ENCODE measurements at regions not wholly inside any gene's neighbourhood (a gene's known extent, or its start where the extent isn't known, plus 50 kb on each side); places are given as distances from the start of the nearest gene placed in this dataset.

DNA sequence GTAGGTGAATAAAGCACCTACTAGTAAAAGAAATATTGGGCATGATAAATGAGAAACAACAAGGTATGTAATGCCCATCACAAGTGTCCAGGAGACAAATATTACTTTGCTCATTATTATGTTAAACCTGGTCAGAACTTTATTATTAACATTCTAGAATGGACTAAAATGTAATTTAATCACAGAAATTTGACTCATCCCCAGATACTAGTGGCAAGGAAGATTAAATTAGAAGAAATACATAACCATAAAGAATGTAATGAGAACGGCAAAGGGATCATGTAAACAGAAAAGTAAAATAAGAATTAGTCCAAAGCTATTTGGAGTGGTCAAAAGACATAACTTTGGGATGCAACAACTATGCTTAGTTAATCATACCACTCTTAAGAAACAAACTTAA lies 71.2 kb upstream of the STAC start:
- Histone ChIP-seq H3K4me1 (ENCODE audit: insufficient read depth, low read length, poor library complexity, severe bottlenecking) (no peaks in the 10 kb centered on the region), H2AFZ (ENCODE audit: low read length) (no peak overlapping the region), H3F3A (ENCODE audit: low read depth) (no peaks in the 10 kb centered on the region), H3K36me3 (ENCODE audit: insufficient read depth, low read length) (no peaks in the 10 kb centered on the region), H3K9ac (ENCODE audit: low read depth, low read length, poor library complexity, severe bottlenecking) (no peak overlapping the region), H3K4me2 (ENCODE audit: low read depth, low read length, poor library complexity, severe bottlenecking) (no peak overlapping the region), H3K27me3 (ENCODE audit: insufficient read depth, low read length, poor library complexity, severe bottlenecking) (no peaks in the 10 kb centered on the region), H3K79me2 (ENCODE audit: insufficient read depth, low read length) (no peaks in the 10 kb centered on the region), H3K9me2 (replicated peaks; ENCODE audit: low read depth, low read length) (no peaks in the 10 kb centered on the region), H3K4me3 (ENCODE audit: low read length, poor library complexity, severe bottlenecking) (no peak overlapping the region), H4K20me1 (ENCODE audit: insufficient read depth, low read length, poor library complexity, severe bottlenecking) (no peaks in the 10 kb centered on the region), H3K9me3 (ENCODE audit: insufficient read depth, low read depth, low read length) (no peaks in the 10 kb centered on the region)
- TF ChIP-seq, protein P1, sequence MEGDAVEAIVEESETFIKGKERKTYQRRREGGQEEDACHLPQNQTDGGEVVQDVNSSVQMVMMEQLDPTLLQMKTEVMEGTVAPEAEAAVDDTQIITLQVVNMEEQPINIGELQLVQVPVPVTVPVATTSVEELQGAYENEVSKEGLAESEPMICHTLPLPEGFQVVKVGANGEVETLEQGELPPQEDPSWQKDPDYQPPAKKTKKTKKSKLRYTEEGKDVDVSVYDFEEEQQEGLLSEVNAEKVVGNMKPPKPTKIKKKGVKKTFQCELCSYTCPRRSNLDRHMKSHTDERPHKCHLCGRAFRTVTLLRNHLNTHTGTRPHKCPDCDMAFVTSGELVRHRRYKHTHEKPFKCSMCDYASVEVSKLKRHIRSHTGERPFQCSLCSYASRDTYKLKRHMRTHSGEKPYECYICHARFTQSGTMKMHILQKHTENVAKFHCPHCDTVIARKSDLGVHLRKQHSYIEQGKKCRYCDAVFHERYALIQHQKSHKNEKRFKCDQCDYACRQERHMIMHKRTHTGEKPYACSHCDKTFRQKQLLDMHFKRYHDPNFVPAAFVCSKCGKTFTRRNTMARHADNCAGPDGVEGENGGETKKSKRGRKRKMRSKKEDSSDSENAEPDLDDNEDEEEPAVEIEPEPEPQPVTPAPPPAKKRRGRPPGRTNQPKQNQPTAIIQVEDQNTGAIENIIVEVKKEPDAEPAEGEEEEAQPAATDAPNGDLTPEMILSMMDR (conservative IDR thresholded peaks at IDR 0.05; ENCODE audit: low read length): no peak
- TF ChIP-seq EZH2phosphoT487 (IDR thresholded peaks at IDR 0.05; ENCODE audit: borderline replicate concordance): no peak

DNA sequence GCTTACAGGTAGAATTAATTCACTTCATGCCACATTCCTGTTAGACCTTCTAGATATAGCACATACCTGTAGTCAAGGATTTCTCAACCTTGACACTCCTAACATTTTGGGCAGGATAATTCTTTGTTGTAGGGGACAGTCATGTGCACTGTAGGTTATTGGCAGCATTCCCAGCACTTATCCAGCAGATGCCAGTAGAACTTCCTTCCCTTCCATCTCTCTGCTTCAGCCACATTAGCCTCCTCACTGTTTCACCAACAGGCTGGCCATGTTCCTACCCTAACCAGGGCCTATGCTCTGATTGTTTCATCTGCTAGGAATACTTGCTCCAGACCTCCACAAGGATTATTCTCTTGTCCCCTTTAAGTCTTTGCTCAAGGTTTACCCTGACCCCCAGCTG lies 68.0 kb upstream of the STAC start:
- H3K9me3 ChIP-seq (ENCODE audit: insufficient read depth, low read depth, low read length): no peaks in the 10 kb centered on the region
- H3K4me1 ChIP-seq (ENCODE audit: insufficient read depth, low read length, poor library complexity, severe bottlenecking): no peaks in the 10 kb centered on the region
- no peak overlapping the region for H3K4me2 ChIP-seq (ENCODE audit: low read depth, low read length, poor library complexity, severe bottlenecking)
- no peaks in the 10 kb centered on the region for H4K20me1 ChIP-seq (ENCODE audit: insufficient read depth, low read length, poor library complexity, severe bottlenecking)
- no peaks in the 10 kb centered on the region for H3K27me3 ChIP-seq (ENCODE audit: insufficient read depth, low read length, poor library complexity, severe bottlenecking)
- H3K4me3 ChIP-seq (ENCODE audit: low read length, poor library complexity, severe bottlenecking): no peak overlapping the region
- TF ChIP-seq EZH2phosphoT487 (IDR thresholded peaks at IDR 0.05; ENCODE audit: borderline replicate concordance): no peak
- TF ChIP-seq, protein P1 (conservative IDR thresholded peaks at IDR 0.05; ENCODE audit: low read length): no peak
- no peaks in the 10 kb centered on the region for H3F3A ChIP-seq (ENCODE audit: low read depth)
- H2AFZ ChIP-seq (ENCODE audit: low read length): no peak overlapping the region
- no peaks in the 10 kb centered on the region for H3K9me2 ChIP-seq (replicated peaks; ENCODE audit: low read depth, low read length)
- H3K9ac ChIP-seq (ENCODE audit: low read depth, low read length, poor library complexity, severe bottlenecking): no peak overlapping the region
- no peaks in the 10 kb centered on the region for H3K79me2 ChIP-seq (ENCODE audit: insufficient read depth, low read length)
- no peaks in the 10 kb centered on the region for H3K36me3 ChIP-seq (ENCODE audit: insufficient read depth, low read length)

DNA sequence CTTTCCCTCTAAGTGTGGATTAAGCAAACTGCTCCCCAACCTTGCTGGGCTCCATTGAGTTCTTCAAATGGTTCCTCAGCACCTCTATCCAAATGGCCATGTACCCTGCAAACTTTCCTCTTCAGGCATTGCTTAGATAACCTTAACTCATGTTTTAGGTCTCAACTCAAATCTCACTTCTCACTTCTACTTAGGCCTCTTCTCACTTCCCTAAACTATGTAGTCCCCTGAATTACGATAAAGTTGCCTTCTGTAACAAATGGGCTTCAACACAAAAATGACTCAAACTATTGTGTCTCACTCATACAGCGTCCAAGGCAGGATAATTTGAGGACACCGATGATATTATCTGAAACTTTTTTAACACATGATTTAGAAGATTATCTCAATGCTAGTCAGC lies 62.4 kb upstream of the STAC start:
- TF ChIP-seq EZH2phosphoT487 (IDR thresholded peaks at IDR 0.05; ENCODE audit: borderline replicate concordance): no peak
- TF ChIP-seq, protein P1 (conservative IDR thresholded peaks at IDR 0.05; ENCODE audit: low read length): no peak

More for the DNA sequence above, 62.4 kb upstream of the STAC start:
- Histone ChIP-seq H3K27me3 (ENCODE audit: insufficient read depth, low read length, poor library complexity, severe bottlenecking) (no peaks in the 10 kb centered on the region), H3K9me2 (replicated peaks; ENCODE audit: low read depth, low read length) (no peaks in the 10 kb centered on the region), H3K36me3 (ENCODE audit: insufficient read depth, low read length) (no peaks in the 10 kb centered on the region), H3K9me3 (ENCODE audit: insufficient read depth, low read depth, low read length) (no peaks in the 10 kb centered on the region), H3K4me2 (ENCODE audit: low read depth, low read length, poor library complexity, severe bottlenecking) (no peak overlapping the region), H3K79me2 (ENCODE audit: insufficient read depth, low read length) (no peaks in the 10 kb centered on the region), H3F3A (ENCODE audit: low read depth) (no peaks in the 10 kb centered on the region), H3K4me1 (ENCODE audit: insufficient read depth, low read length, poor library complexity, severe bottlenecking) (no peaks in the 10 kb centered on the region), H2AFZ (ENCODE audit: low read length) (no peak overlapping the region), H4K20me1 (ENCODE audit: insufficient read depth, low read length, poor library complexity, severe bottlenecking) (no peaks in the 10 kb centered on the region), H3K4me3 (ENCODE audit: low read length, poor library complexity, severe bottlenecking) (no peak overlapping the region), H3K9ac (ENCODE audit: low read depth, low read length, poor library complexity, severe bottlenecking) (no peak overlapping the region)
